ENCODE measurements at regions not wholly inside any gene's neighbourhood (a gene's known extent, or its start where the extent isn't known, plus 50 kb on each side); places are given as distances from the start of the nearest gene placed in this dataset.
"Not testable (repeated sequence)": the region's sequence is repeated elsewhere in the genome, so short reads cannot be mapped to it uniquely, and the experiment has no call there.

- DNase-seq (ENCODE audit: low read depth in 4 of 4, low spot score in 3 of 4), result no peak
Observed at GRCh38 chr16:19980632-19981265, 92.9 kb downstream of the GPR139 start.

- DNase-seq (ENCODE audit: low read depth in 4 of 4, low spot score in 3 of 4), result no peak
Observed at GRCh38 chr16:19979638-19980037, 94.1 kb downstream of the GPR139 start.

GRCh38 chr16:19974607-19975006 lies 90.0 kb upstream of the GPRC5B start:
- no peak for DNase-seq (ENCODE audit: low read depth in 4 of 4, low spot score in 3 of 4)

GRCh38 chr16:19972111-19972510 lies 87.5 kb upstream of the GPRC5B start:
- no peak for DNase-seq (ENCODE audit: low read depth in 4 of 4, low spot score in 3 of 4)

- no peak for DNase-seq (ENCODE audit: low read depth in 4 of 4, low spot score in 3 of 4)
Observed at GRCh38 chr16:19968891-19969683, 84.4 kb upstream of the GPRC5B start.

GRCh38 chr16:19967963-19968362 lies 83.3 kb upstream of the GPRC5B start:
- DNase-seq (ENCODE audit: low read depth in 4 of 4, low spot score in 3 of 4), result no peak

- no peak for DNase-seq (ENCODE audit: low read depth in 4 of 4, low spot score in 3 of 4)
Observed at GRCh38 chr16:19967561-19967960, 82.9 kb upstream of the GPRC5B start.

GRCh38 chr16:19963301-19963700 lies 78.7 kb upstream of the GPRC5B start:
- DNase-seq (ENCODE audit: low read depth in 4 of 4, low spot score in 3 of 4), result no peak

GRCh38 chr16:19960183-19960582 lies 75.5 kb upstream of the GPRC5B start:
- DNase-seq (ENCODE audit: low read depth in 4 of 4, low spot score in 3 of 4), result no peak

- DNase-seq (ENCODE audit: low read depth in 4 of 4, low spot score in 3 of 4), result no peak
Observed at GRCh38 chr16:19959736-19960135, 75.1 kb upstream of the GPRC5B start.

- not testable (repeated sequence) for DNase-seq (ENCODE audit: low read depth in 4 of 4, low spot score in 3 of 4)
Observed at GRCh38 chr16:19955896-19956295, 71.2 kb upstream of the GPRC5B start.

GRCh38 chr16:19955084-19955483 lies 70.4 kb upstream of the GPRC5B start:
- not testable (repeated sequence) for DNase-seq (ENCODE audit: low read depth in 4 of 4, low spot score in 3 of 4)

- DNase-seq (ENCODE audit: low read depth in 4 of 4, low spot score in 3 of 4), result no peak
Observed at GRCh38 chr16:19948186-19949104, 63.8 kb upstream of the GPRC5B start.

- DNase-seq (ENCODE audit: low read depth in 4 of 4, low spot score in 3 of 4), result no peak
Observed at GRCh38 chr16:19945934-19946333, 61.3 kb upstream of the GPRC5B start.

- DNase-seq (ENCODE audit: low read depth in 4 of 4, low spot score in 3 of 4), result no peak
Observed at GRCh38 chr16:19940195-19940594, 55.5 kb upstream of the GPRC5B start.

GRCh38 chr16:19939553-19939952 lies 54.9 kb upstream of the GPRC5B start:
- DNase-seq (ENCODE audit: low read depth in 4 of 4, low spot score in 3 of 4), result no peak

GRCh38 chr16:19938536-19938935 lies 53.9 kb upstream of the GPRC5B start:
- no peak for DNase-seq (ENCODE audit: low read depth in 4 of 4, low spot score in 3 of 4)

- DNase-seq (ENCODE audit: low read depth in 4 of 4, low spot score in 3 of 4), result no peak
Observed at GRCh38 chr16:19936441-19936840, 51.8 kb upstream of the GPRC5B start.

- peak in 2 of 4 donors; percentile 6 to 8 for DNase-seq (ENCODE audit: low read depth in 4 of 4, low spot score in 3 of 4)
Observed at GRCh38 chr16:19935694-19936093, 51.0 kb upstream of the GPRC5B start.

Measured in left renal pelvis (tissue), 4 donors.